Stimulated activated CD8-positive, alpha-beta memory T cell treated with anti-CD3 and anti-CD28 coated beads, Interleukin-15, amount 100 ng/mL, for 48 hours (primary cell): ENCODE measurements at regions not wholly inside any gene's neighbourhood (a gene's known extent, or its start where the extent isn't known, plus 50 kb on each side); places are given as distances from the start of the nearest gene placed in this dataset.

Source experiments
- DNase-seq, 2 donors: peaks; one replicate each; pipeline ENCODE4 v3.0.0-alpha.2; 2020; ENCODE audit warnings: low read depth in 2 of 2

GRCh38 chr6:27052731-27053082 is 194.8 kb upstream of the PRSS16 start:
- no peak for DNase-seq

- DNase-seq: no peak
Observed at GRCh38 chr6:27053738-27054137, 193.8 kb upstream of the PRSS16 start.

GRCh38 chr6:27056615-27057014 is 190.9 kb upstream of the PRSS16 start:
- no peak for DNase-seq

GRCh38 chr6:27059621-27060425 is 187.7 kb upstream of the PRSS16 start:
- DNase-seq: no peak

- no peak for DNase-seq
Observed at GRCh38 chr6:27061235-27061993, 186.1 kb upstream of the PRSS16 start.

GRCh38 chr6:27062755-27063154 is 184.7 kb upstream of the PRSS16 start:
- DNase-seq: no peak

- DNase-seq: no peak
Observed at GRCh38 chr6:27065183-27065582, 182.3 kb upstream of the PRSS16 start.

- no peak for DNase-seq
Observed at GRCh38 chr6:27066381-27066780, 181.1 kb upstream of the PRSS16 start.

- DNase-seq: no peak
Observed at GRCh38 chr6:27066802-27067201, 180.7 kb upstream of the PRSS16 start.

GRCh38 chr6:27073441-27073840 is 174.1 kb upstream of the PRSS16 start:
- no peak for DNase-seq

GRCh38 chr6:27076116-27076515 is 171.4 kb upstream of the PRSS16 start:
- DNase-seq: no peak

GRCh38 chr6:27078734-27079357 is 168.7 kb upstream of the PRSS16 start:
- DNase-seq: peak; percentile 11 to 25

GRCh38 chr6:27081188-27081587 is 166.3 kb upstream of the PRSS16 start:
- DNase-seq: no peak

GRCh38 chr6:27081931-27082330 is 165.6 kb upstream of the PRSS16 start:
- no peak for DNase-seq

GRCh38 chr6:27088068-27088467 is 159.4 kb upstream of the PRSS16 start:
- no peak for DNase-seq

- DNase-seq: peak; percentile 32 to 34
Observed at GRCh38 chr6:27091661-27092315, 155.7 kb upstream of the PRSS16 start.

GRCh38 chr6:27092316-27092692 is 155.2 kb upstream of the PRSS16 start:
- DNase-seq: no peak

- no peak for DNase-seq
Observed at GRCh38 chr6:27095914-27096313, 151.6 kb upstream of the PRSS16 start.

GRCh38 chr6:27096834-27097511 is 150.5 kb upstream of the PRSS16 start:
- peak; percentile 36 to 44 for DNase-seq

- no peak for DNase-seq
Observed at GRCh38 chr6:27098956-27099355, 148.5 kb upstream of the PRSS16 start.

GRCh38 chr6:27100921-27101320 is 146.6 kb upstream of the PRSS16 start:
- DNase-seq: no peak

GRCh38 chr6:27101824-27102223 is 145.7 kb upstream of the PRSS16 start:
- no peak for DNase-seq
